WTC11 (cell line): ENCODE measurements at regions not wholly inside any gene's neighbourhood (a gene's known extent, or its start where the extent isn't known, plus 50 kb on each side); places are given as distances from the start of the nearest gene placed in this dataset.

Source experiments
- ATAC-seq: fragments of 200-7000 bp; cut with Tn5 transposase; 2 replicates; pipeline ENCODE4 v1.10.0; 2021; ENCODE audit warnings: mild to moderate bottlenecking, moderate library complexity
- CTCF ChIA-PET: fragments of 300-600 bp; sonication (Branson Sonifier 250); formaldehyde crosslinking; loops from one replicate; lab custom pipeline; 2021; ENCODE audit warnings: antibody characterized with exemption; lab: Charles Lee
- POLR2A ChIA-PET: fragments of 350-600 bp; sonication (Branson Sonifier 250); formaldehyde crosslinking; loops from one replicate; lab custom pipeline; 2021; ENCODE audit warnings: antibody characterized with exemption; lab: Charles Lee
- DNase-seq: peaks from one replicate; pipeline ENCODE4 v3.0.0; 2021; ENCODE audit warnings: low spot score
- H3K27ac Mint-ChIP-seq: 2 replicates; pipeline ENCODE4 v1.8.0; 2021; ENCODE audit warnings: mixed read lengths
- H3K27me3 Mint-ChIP-seq: 2 replicates; pipeline ENCODE4 v1.8.0; 2021; ENCODE audit warnings: low read depth, mild to moderate bottlenecking, moderate library complexity, mixed read lengths
- H3K36me3 Mint-ChIP-seq: 2 replicates; pipeline ENCODE4 v1.8.0; 2021; ENCODE audit warnings: mixed read lengths
- H3K4me1 Mint-ChIP-seq: 2 replicates; pipeline ENCODE4 v1.8.0; 2022; ENCODE audit warnings: mixed read lengths
- H3K4me3 Mint-ChIP-seq: 2 replicates; pipeline ENCODE4 v1.8.0; 2021; ENCODE audit warnings: mild to moderate bottlenecking, moderate library complexity, mixed read lengths
- H3K9me3 Mint-ChIP-seq: 2 replicates; pipeline ENCODE4 v1.8.0; 2021; ENCODE audit warnings: mixed read lengths
- CBFB ChIP-seq: sonication (generic); formaldehyde crosslinking; IDR thresholded peaks from 2 replicates; pipeline ENCODE4 v1.8.1; 2022; ENCODE audit warnings: mild to moderate bottlenecking, low read depth, missing genetic modification reagents
- FOXP1 ChIP-seq: sonication (generic); formaldehyde crosslinking; IDR thresholded peaks from 2 replicates; pipeline ENCODE4 v1.8.0; 2022; ENCODE audit warnings: missing genetic modification reagents, mild to moderate bottlenecking, moderate library complexity, borderline replicate concordance
- GABPB1 ChIP-seq: sonication (generic); formaldehyde crosslinking; IDR thresholded peaks from 2 replicates; pipeline ENCODE4 v1.8.1; 2023; ENCODE audit warnings: mild to moderate bottlenecking, missing genetic modification reagents
- JUN ChIP-seq: sonication (generic); formaldehyde crosslinking; IDR thresholded peaks from 2 replicates; pipeline ENCODE4 v1.8.0; 2023; ENCODE audit warnings: mild to moderate bottlenecking, missing genetic modification reagents
- RELA ChIP-seq: sonication (generic); formaldehyde crosslinking; IDR thresholded peaks from 2 replicates; pipeline ENCODE4 v1.8.1; 2022; ENCODE audit warnings: missing genetic modification reagents, mild to moderate bottlenecking, borderline replicate concordance
- SMAD3 ChIP-seq: sonication (generic); formaldehyde crosslinking; IDR thresholded peaks from 2 replicates; pipeline ENCODE4 v1.8.0; 2022; ENCODE audit warnings: missing genetic modification reagents, mild to moderate bottlenecking, borderline replicate concordance
- SP1 ChIP-seq: sonication (generic); formaldehyde crosslinking; conservative IDR thresholded peaks from 2 replicates; pipeline ENCODE4 v1.8.1; 2022; ENCODE audit warnings: missing genetic modification reagents
- TEAD4 ChIP-seq: sonication (generic); formaldehyde crosslinking; IDR thresholded peaks from 2 replicates; pipeline ENCODE4 v1.8.0; 2022; ENCODE audit warnings: mild to moderate bottlenecking, missing genetic modification reagents
- TP53 ChIP-seq: sonication (generic); formaldehyde crosslinking; IDR thresholded peaks from 2 replicates; pipeline ENCODE4 v1.8.1; 2023; ENCODE audit warnings: mild to moderate bottlenecking, missing genetic modification reagents
- ZNF232 ChIP-seq: sonication (generic); formaldehyde crosslinking; IDR thresholded peaks from 2 replicates; pipeline ENCODE4 v1.8.0; 2022; ENCODE audit warnings: mild to moderate bottlenecking, missing genetic modification reagents
- ZNF671 ChIP-seq: fragments of 250-450 bp; sonication (Bioruptor Pico); IDR thresholded peaks from 2 replicates; pipeline ENCODE4 v1.8.0; 2021; ENCODE audit warnings: mild to moderate bottlenecking
- TF ChIP-seq, protein P1 (sequence below): sonication (generic); formaldehyde crosslinking; IDR thresholded peaks from 2 replicates; pipeline ENCODE4 v1.8.0; 2022; ENCODE audit warnings: mild to moderate bottlenecking, missing genetic modification reagents
- TF ChIP-seq, protein P2 (sequence below): sonication (generic); formaldehyde crosslinking; IDR thresholded peaks from 2 replicates; pipeline ENCODE4 v1.8.1; 2022; ENCODE audit warnings: missing genetic modification reagents, borderline replicate concordance
- TF ChIP-seq, protein P3 (sequence below): fragments of 250-450 bp; sonication (Bioruptor Pico); IDR thresholded peaks from 2 replicates; pipeline ENCODE4 v1.9.0; 2021; ENCODE audit warnings: mild to moderate bottlenecking, borderline replicate concordance
- TF ChIP-seq, protein P4 (sequence below): fragments of 250-450 bp; sonication (Bioruptor Pico); conservative IDR thresholded peaks from 2 replicates; pipeline ENCODE4 v1.9.0; 2021; ENCODE audit warnings: mild to moderate bottlenecking
- TF ChIP-seq, protein P5 (sequence below): sonication (generic); formaldehyde crosslinking; IDR thresholded peaks from 2 replicates; pipeline ENCODE4 v1.8.1; 2022; ENCODE audit warnings: mild to moderate bottlenecking, moderate library complexity, missing genetic modification reagents
- TF ChIP-seq, protein P6 (sequence below): sonication (generic); formaldehyde crosslinking; IDR thresholded peaks from 2 replicates; pipeline ENCODE4 v1.8.1; 2023; ENCODE audit warnings: mild to moderate bottlenecking, missing genetic modification reagents

DNA sequence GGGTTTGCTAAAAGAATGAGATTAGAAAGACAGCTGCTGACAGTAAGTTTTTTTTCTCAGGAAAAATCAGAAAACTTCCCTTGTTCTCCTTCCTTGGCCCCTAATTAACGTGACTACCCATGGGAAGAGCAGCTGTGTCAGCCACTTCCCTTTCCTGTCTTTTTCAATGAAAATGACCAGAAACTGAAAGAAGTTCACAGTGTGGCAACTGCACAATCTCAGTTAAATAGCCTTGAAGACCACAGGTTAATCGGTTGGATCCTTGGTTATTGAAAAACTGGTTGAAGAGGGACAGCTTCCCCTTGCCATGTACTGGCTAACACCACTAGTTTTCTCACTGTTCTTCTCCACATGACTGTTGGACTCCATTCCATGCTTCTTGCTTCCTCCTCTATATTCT is 148.8 kb upstream of the AGR3 start (continued):
- TF ChIP-seq GABPB1 (no peak), TP53 (CRISPR knock-in tag) (no peak), ZNF232 (CRISPR knock-in tag) (no peak), SMAD3 (CRISPR knock-in tag) (no peak)

DNA sequence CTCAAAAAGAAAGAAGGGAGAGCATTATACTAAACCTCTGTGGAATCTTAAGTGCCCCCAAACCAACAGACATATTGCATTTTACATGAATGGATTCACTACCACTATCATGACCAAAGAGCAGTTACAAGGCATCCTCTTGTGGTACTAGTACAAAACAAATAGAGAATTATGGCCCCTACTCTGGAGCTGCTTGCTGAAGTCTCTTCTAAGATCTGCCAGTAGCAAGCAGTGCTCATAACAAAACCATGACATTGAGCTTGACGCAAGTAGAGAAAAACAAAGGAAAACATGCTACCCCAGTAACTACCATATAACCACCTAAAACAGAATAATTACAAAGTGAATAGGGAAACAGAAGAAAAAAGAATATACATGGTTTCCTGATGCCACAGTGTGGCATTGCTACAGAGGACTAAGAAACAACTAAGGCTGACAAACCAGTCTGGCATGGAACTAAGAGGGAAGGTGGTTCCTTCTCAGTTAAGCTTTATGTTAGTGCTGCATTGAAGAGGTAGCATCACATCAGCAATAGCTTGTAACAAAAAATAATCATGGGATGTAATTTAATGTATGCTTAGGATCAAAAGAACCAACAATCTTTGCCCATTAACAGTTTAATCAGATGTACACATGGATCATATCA is 150.2 kb upstream of the AGR3 start:
- Mint-ChIP-seq H3K9me3 (no peaks in the 10 kb centered on the region), H3K36me3 (no peaks in the 10 kb centered on the region), H3K27me3 (no peaks in the 10 kb centered on the region), H3K27ac (no peak overlapping the region), H3K4me1 (0 out of 2 replicates have a peak, but pooled peaks cover 5% of the 10 kb centered on the region), H3K4me3 (no peak overlapping the region)
- ATAC-seq (no peak), DNase-seq (no peak)
- ChIA-PET POLR2A (no interaction called here), CTCF (no interaction called here)
- TF ChIP-seq, protein P1, sequence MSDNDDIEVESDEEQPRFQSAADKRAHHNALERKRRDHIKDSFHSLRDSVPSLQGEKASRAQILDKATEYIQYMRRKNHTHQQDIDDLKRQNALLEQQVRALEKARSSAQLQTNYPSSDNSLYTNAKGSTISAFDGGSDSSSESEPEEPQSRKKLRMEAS (CRISPR knock-in tag), result no peak
- no peak for TF ChIP-seq RELA (CRISPR knock-in tag)
- TF ChIP-seq FOXP1 (CRISPR knock-in tag), result no peak
- TF ChIP-seq ZNF671 (CRISPR knock-in tag), result no peak
- TF ChIP-seq, protein P2, sequence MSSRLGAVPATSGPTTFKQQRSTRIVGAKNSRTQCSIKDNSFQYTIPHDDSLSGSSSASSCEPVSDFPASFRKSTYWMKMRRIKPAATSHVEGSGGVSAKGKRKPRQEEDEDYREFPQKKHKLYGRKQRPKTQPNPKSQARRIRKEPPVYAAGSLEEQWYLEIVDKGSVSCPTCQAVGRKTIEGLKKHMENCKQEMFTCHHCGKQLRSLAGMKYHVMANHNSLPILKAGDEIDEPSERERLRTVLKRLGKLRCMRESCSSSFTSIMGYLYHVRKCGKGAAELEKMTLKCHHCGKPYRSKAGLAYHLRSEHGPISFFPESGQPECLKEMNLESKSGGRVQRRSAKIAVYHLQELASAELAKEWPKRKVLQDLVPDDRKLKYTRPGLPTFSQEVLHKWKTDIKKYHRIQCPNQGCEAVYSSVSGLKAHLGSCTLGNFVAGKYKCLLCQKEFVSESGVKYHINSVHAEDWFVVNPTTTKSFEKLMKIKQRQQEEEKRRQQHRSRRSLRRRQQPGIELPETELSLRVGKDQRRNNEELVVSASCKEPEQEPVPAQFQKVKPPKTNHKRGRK (CRISPR knock-in tag), result no peak
- TF ChIP-seq, protein P3, sequence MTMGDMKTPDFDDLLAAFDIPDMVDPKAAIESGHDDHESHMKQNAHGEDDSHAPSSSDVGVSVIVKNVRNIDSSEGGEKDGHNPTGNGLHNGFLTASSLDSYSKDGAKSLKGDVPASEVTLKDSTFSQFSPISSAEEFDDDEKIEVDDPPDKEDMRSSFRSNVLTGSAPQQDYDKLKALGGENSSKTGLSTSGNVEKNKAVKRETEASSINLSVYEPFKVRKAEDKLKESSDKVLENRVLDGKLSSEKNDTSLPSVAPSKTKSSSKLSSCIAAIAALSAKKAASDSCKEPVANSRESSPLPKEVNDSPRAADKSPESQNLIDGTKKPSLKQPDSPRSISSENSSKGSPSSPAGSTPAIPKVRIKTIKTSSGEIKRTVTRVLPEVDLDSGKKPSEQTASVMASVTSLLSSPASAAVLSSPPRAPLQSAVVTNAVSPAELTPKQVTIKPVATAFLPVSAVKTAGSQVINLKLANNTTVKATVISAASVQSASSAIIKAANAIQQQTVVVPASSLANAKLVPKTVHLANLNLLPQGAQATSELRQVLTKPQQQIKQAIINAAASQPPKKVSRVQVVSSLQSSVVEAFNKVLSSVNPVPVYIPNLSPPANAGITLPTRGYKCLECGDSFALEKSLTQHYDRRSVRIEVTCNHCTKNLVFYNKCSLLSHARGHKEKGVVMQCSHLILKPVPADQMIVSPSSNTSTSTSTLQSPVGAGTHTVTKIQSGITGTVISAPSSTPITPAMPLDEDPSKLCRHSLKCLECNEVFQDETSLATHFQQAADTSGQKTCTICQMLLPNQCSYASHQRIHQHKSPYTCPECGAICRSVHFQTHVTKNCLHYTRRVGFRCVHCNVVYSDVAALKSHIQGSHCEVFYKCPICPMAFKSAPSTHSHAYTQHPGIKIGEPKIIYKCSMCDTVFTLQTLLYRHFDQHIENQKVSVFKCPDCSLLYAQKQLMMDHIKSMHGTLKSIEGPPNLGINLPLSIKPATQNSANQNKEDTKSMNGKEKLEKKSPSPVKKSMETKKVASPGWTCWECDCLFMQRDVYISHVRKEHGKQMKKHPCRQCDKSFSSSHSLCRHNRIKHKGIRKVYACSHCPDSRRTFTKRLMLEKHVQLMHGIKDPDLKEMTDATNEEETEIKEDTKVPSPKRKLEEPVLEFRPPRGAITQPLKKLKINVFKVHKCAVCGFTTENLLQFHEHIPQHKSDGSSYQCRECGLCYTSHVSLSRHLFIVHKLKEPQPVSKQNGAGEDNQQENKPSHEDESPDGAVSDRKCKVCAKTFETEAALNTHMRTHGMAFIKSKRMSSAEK, result no peak

DNA sequence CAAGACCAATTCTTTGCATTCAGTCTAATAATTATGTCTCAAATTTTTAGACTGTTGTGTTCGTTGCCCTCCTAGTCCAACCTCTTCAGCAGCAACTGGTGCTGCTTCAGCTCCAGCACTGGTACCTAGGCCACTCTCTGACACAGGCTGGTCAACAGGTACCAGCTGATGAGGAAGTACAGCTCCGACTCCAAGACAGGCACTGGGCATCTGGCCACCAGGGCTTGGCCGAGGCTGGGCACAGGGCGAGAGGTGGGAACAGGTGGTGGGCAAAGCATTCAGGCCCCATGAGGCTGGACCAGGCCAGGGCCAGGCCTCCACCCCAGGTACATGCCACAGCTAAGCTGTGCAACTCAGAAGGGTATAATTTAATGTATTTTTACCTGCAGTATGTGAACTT is 151.5 kb upstream of the AGR3 start:
- no peak for ATAC-seq
- no peaks in the 10 kb centered on the region for H3K36me3 Mint-ChIP-seq
- ChIA-PET CTCF (interaction anchor here (0.7 kb wide), 1 partner anchor 50 kb away, joined by 3 read pairs; no protein-coding TSS in a partner anchor), POLR2A (no interaction called here)
- no peak overlapping the region for H3K4me3 Mint-ChIP-seq
- no peaks in the 10 kb centered on the region for H3K9me3 Mint-ChIP-seq
- TF ChIP-seq TEAD4 (CRISPR knock-in tag), result no peak
- TF ChIP-seq, protein P4, sequence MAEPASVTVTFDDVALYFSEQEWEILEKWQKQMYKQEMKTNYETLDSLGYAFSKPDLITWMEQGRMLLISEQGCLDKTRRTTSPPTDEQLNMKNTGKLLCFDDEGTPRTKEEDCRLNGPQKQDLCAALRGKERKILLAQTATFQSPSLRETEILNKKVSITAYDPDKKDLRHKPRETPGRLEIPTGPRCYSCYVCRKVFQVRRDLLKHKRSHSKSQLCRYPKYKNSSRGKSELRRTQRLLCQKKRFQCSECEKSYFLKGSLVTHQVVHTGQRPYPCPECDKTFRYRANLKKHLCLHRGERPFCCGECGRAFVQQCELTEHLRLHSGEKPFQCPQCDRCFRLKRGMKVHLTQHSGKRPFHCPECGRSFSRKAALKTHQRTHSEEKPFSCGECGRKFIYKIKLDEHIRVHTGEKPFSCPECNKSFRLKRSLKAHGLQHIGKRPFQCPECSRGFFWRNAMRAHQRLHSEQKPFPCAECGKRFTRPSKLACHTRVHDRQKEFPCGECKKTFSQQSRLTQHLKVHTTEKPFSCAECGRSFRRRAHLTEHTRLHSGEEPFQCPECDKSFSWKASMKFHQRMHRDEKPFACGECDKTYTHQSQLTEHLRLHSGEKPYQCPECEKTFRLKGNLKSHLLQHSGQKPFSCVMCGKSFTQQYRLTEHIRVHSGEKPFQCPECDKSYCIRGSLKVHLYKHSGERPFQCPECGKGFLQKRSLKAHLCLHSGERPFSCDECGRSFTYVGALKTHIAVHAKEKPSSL (CRISPR knock-in tag), result no peak
- TF ChIP-seq, protein P5, sequence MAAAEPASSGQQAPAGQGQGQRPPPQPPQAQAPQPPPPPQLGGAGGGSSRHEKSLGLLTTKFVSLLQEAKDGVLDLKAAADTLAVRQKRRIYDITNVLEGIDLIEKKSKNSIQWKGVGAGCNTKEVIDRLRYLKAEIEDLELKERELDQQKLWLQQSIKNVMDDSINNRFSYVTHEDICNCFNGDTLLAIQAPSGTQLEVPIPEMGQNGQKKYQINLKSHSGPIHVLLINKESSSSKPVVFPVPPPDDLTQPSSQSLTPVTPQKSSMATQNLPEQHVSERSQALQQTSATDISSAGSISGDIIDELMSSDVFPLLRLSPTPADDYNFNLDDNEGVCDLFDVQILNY (CRISPR knock-in tag), result no peak
- no peak for TF ChIP-seq JUN
- TF ChIP-seq CBFB (CRISPR knock-in tag), result no peak
- TF ChIP-seq SP1 (CRISPR knock-in tag), result no peak
- TF ChIP-seq, protein P6, sequence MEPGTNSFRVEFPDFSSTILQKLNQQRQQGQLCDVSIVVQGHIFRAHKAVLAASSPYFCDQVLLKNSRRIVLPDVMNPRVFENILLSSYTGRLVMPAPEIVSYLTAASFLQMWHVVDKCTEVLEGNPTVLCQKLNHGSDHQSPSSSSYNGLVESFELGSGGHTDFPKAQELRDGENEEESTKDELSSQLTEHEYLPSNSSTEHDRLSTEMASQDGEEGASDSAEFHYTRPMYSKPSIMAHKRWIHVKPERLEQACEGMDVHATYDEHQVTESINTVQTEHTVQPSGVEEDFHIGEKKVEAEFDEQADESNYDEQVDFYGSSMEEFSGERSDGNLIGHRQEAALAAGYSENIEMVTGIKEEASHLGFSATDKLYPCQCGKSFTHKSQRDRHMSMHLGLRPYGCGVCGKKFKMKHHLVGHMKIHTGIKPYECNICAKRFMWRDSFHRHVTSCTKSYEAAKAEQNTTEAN (CRISPR knock-in tag), result no peak
- no peak for DNase-seq
- 0 out of 2 replicates have a peak, but pooled peaks cover 5% of the 10 kb centered on the region for H3K4me1 Mint-ChIP-seq
- no peak overlapping the region for H3K27ac Mint-ChIP-seq
- no peaks in the 10 kb centered on the region for H3K27me3 Mint-ChIP-seq
